HG03045 (cell line): ENCODE measurements at regions not wholly inside any gene's neighbourhood (a gene's known extent, or its start where the extent isn't known, plus 50 kb on each side); places are given as distances from the start of the nearest gene placed in this dataset.

Experiments
- ATAC-seq: cut with Tn5 transposase; IDR thresholded peaks from one replicate; pipeline ENCODE4 v1.9.1; 2021; ENCODE audit warnings: mild to moderate bottlenecking, moderate library complexity; ENCODE audit not compliant: unreplicated experiment

GRCh38 chr6:147808640-147809039 is 300.1 kb downstream of the SAMD5 start:
- ATAC-seq, result no peak

GRCh38 chr6:147811913-147812629 is 303.6 kb downstream of the SAMD5 start:
- no peak for ATAC-seq

GRCh38 chr6:147817042-147817689 is 308.7 kb downstream of the SAMD5 start:
- no peak for ATAC-seq

- ATAC-seq, result no peak
Measured at GRCh38 chr6:147820520-147820919, 312.0 kb downstream of the SAMD5 start.

- no peak for ATAC-seq
Measured at GRCh38 chr6:147821295-147821897, 312.9 kb downstream of the SAMD5 start.

- ATAC-seq, result no peak
Measured at GRCh38 chr6:147823936-147824335, 315.4 kb downstream of the SAMD5 start.

GRCh38 chr6:147825848-147826247 is 317.4 kb downstream of the SAMD5 start:
- no peak for ATAC-seq

GRCh38 chr6:147826698-147827097 is 318.2 kb downstream of the SAMD5 start:
- ATAC-seq, result no peak

- ATAC-seq, result no peak
Measured at GRCh38 chr6:147829418-147829817, 320.9 kb downstream of the SAMD5 start.

GRCh38 chr6:147829835-147830234 is 321.3 kb downstream of the SAMD5 start:
- ATAC-seq, result no peak

GRCh38 chr6:147831356-147831755 is 322.9 kb downstream of the SAMD5 start:
- no peak for ATAC-seq

- no peak for ATAC-seq
Measured at GRCh38 chr6:147833607-147834006, 325.1 kb downstream of the SAMD5 start.

GRCh38 chr6:147834084-147834776 is 325.7 kb downstream of the SAMD5 start:
- no peak for ATAC-seq

- ATAC-seq, result no peak
Measured at GRCh38 chr6:147837540-147837939, 329.1 kb downstream of the SAMD5 start.

GRCh38 chr6:147839708-147840610 is 331.5 kb downstream of the SAMD5 start:
- no peak for ATAC-seq

- no peak for ATAC-seq
Measured at GRCh38 chr6:147841547-147842148, 333.2 kb downstream of the SAMD5 start.

- no peak for ATAC-seq
Measured at GRCh38 chr6:147849401-147850330, 341.2 kb downstream of the SAMD5 start.

GRCh38 chr6:147852772-147853171 is 344.3 kb downstream of the SAMD5 start:
- no peak for ATAC-seq

GRCh38 chr6:147853574-147853973 is 345.1 kb downstream of the SAMD5 start:
- no peak for ATAC-seq
